Lower lobe of right lung (tissue), 2 donors: ENCODE measurements at regions not wholly inside any gene's neighbourhood (a gene's known extent, or its start where the extent isn't known, plus 50 kb on each side); places are given as distances from the start of the nearest gene placed in this dataset.

Experiments used
- ATAC-seq, 2 donors: fragments of 200-7000 bp; cut with Tn5 transposase; one replicate each; pipeline ENCODE4 v1.9.1; 2020 to 2022; ENCODE audit warnings: mild to moderate bottlenecking in 2 of 2, moderate library complexity in 2 of 2
- DNase-seq: peaks from one replicate; pipeline ENCODE4 v3.0.0-alpha.2; 2020
- H3K27ac ChIP-seq: fragments of 200-600 bp; one replicate; pipeline ENCODE4 v1.8.0; 2022
- H3K27me3 ChIP-seq: fragments of 200-600 bp; one replicate; pipeline ENCODE4 v1.8.0; 2022; ENCODE audit warnings: low read depth
- H3K36me3 ChIP-seq: fragments of 200-600 bp; one replicate; pipeline ENCODE4 v1.8.0; 2022; ENCODE audit warnings: mild to moderate bottlenecking
- H3K4me1 ChIP-seq: fragments of 200-600 bp; one replicate; pipeline ENCODE4 v1.8.0; 2022
- H3K4me3 ChIP-seq: fragments of 200-600 bp; one replicate; pipeline ENCODE4 v1.8.0; 2022; ENCODE audit warnings: mild to moderate bottlenecking
- H3K9me3 ChIP-seq: fragments of 200-600 bp; one replicate; pipeline ENCODE4 v1.8.0; 2022
- CTCF ChIP-seq: fragments of 200-600 bp; IDR thresholded peaks from one replicate; pipeline ENCODE4 v1.8.0; 2022; ENCODE audit warnings: antibody characterized with exemption, mild to moderate bottlenecking
- intact Hi-C: fragments of 100-400 bp; cut with DNase I; formaldehyde crosslinking; loops from one replicate; pipeline ENCODE4 v1.11.0; 2022
- donor health status: DM: no; HTN: yes; CAD: no; lungs with severe emphysema.

- Histone ChIP-seq H3K4me3 (no peak overlapping the region), H3K27ac (no peak overlapping the region), H3K36me3 (no peaks in the 10 kb centered on the region), H3K4me1 (no peaks in the 10 kb centered on the region), H3K9me3 (no peaks in the 10 kb centered on the region), H3K27me3 (no peaks in the 10 kb centered on the region)
- intact Hi-C loops: no loop called here
- no peak for ATAC-seq
- DNase-seq: no peak
- no peak for TF ChIP-seq CTCF
Observed at GRCh38 chr11:32489464-32489863, 54.1 kb upstream of the WT1 start.

- intact Hi-C loops: no loop called here
- Histone ChIP-seq H3K9me3 (no peaks in the 10 kb centered on the region), H3K4me1 (no peaks in the 10 kb centered on the region), H3K27ac (no peak overlapping the region), H3K36me3 (no peaks in the 10 kb centered on the region), H3K27me3 (no peaks in the 10 kb centered on the region), H3K4me3 (no peak overlapping the region)
- TF ChIP-seq CTCF: no peak
- no peak for DNase-seq
- ATAC-seq: no peak
Observed at GRCh38 chr11:32487270-32487669, 51.9 kb upstream of the WT1 start.

GRCh38 chr11:32485733-32486132 lies 50.4 kb upstream of the WT1 start:
- H3K4me3 ChIP-seq: no peak overlapping the region
- no peak overlapping the region for H3K27ac ChIP-seq
- no peaks in the 10 kb centered on the region for H3K36me3 ChIP-seq
- H3K27me3 ChIP-seq: no peaks in the 10 kb centered on the region
- no peaks in the 10 kb centered on the region for H3K4me1 ChIP-seq
- intact Hi-C loops: no loop called here
- DNase-seq (no peak), ATAC-seq (no peak)
- no peak for TF ChIP-seq CTCF
- no peaks in the 10 kb centered on the region for H3K9me3 ChIP-seq
